Neuronal stem cell (in vitro differentiated cells): ENCODE measurements at regions not wholly inside any gene's neighbourhood (a gene's known extent, or its start where the extent isn't known, plus 50 kb on each side); places are given as distances from the start of the nearest gene placed in this dataset.

ENCODE experiments used
- DNase-seq: peaks from one replicate; pipeline ENCODE4 v3.0.0-alpha.2; 2013; ENCODE audit warnings: low spot score
- H2AFZ ChIP-seq: one replicate; pipeline ENCODE4 v1.6.1; 2013; ENCODE audit warnings: mild to moderate bottlenecking, low read length, inconsistent platforms
- H2AK5ac ChIP-seq: 2 replicates; pipeline ENCODE4 v1.6.1; 2013; ENCODE audit warnings: low read depth, mild to moderate bottlenecking, inconsistent platforms, low read length, moderate library complexity, mixed read lengths
- H2BK120ac ChIP-seq: 2 replicates; pipeline ENCODE4 v1.6.1; 2013; ENCODE audit warnings: low read depth, mild to moderate bottlenecking, inconsistent platforms, low read length, moderate library complexity, mixed read lengths
- H2BK12ac ChIP-seq: one replicate; pipeline ENCODE4 v1.6.1; 2013; ENCODE audit warnings: low read length, inconsistent platforms
- H2BK15ac ChIP-seq: 2 replicates; pipeline ENCODE4 v1.6.1; 2013; ENCODE audit warnings: mild to moderate bottlenecking, low read length, inconsistent platforms, mixed read lengths
- H2BK5ac ChIP-seq: one replicate; pipeline ENCODE4 v1.6.1; 2013; ENCODE audit warnings: inconsistent platforms, mild to moderate bottlenecking, low read length, moderate library complexity
- H3K14ac ChIP-seq: one replicate; pipeline ENCODE4 v1.6.1; 2013; ENCODE audit warnings: low read length, inconsistent platforms
- H3K18ac ChIP-seq: 2 replicates; pipeline ENCODE4 v1.6.1; 2013; ENCODE audit warnings: low read length, inconsistent platforms
- H3K23ac ChIP-seq: 2 replicates; pipeline ENCODE4 v1.6.1; 2013; ENCODE audit warnings: low read depth, mild to moderate bottlenecking, mixed read lengths, low read length, inconsistent platforms; ENCODE audit not compliant: poor library complexity
- H3K27ac ChIP-seq: replicated peaks from 3 replicates; pipeline ENCODE4 v1.5.1; 2013; ENCODE audit warnings: low read length, inconsistent platforms
- H3K27me3 ChIP-seq, 3 experiments: 2 replicates each; pipeline ENCODE4 v1.6.1; 2013; ENCODE audit warnings: low read length in 3 of 3, mild to moderate bottlenecking in 2 of 3, inconsistent platforms in 1 of 3, low read depth in 1 of 3, mixed read lengths in 1 of 3, moderate library complexity in 1 of 3; ENCODE audit not compliant: control insufficient read depth in 3 of 3, insufficient read depth in 3 of 3
- H3K36me3 ChIP-seq, 2 donors: replicated peaks in 1 of 2; 2 replicates each; pipeline ENCODE4 v1.6.1; 2013; ENCODE audit warnings: low read length in 2 of 2; ENCODE audit not compliant: control insufficient read depth in 2 of 2, insufficient read depth in 2 of 2
- H3K4ac ChIP-seq: 2 replicates; pipeline ENCODE4 v1.6.1; 2013; ENCODE audit warnings: inconsistent platforms, mild to moderate bottlenecking, low read length, moderate library complexity
- H3K4me1 ChIP-seq, 2 donors: 1 replicate in 1 of 2; 2 replicates in 1 of 2; pipeline ENCODE4 v1.6.1; 2013; ENCODE audit warnings: low read length in 2 of 2, low read depth in 1 of 2; ENCODE audit not compliant: control insufficient read depth in 2 of 2, insufficient read depth in 1 of 2
- H3K4me2 ChIP-seq: one replicate; pipeline ENCODE4 v1.6.1; 2013; ENCODE audit warnings: mild to moderate bottlenecking, low read length, inconsistent platforms; ENCODE audit not compliant: insufficient read depth, poor library complexity, severe bottlenecking
- H3K4me3 ChIP-seq, 2 donors: 2 replicates each; pipeline ENCODE4 v1.5.1; 2013; ENCODE audit warnings: low read length in 2 of 2, mild to moderate bottlenecking in 2 of 2, inconsistent platforms in 1 of 2, moderate library complexity in 1 of 2
- H3K79me1 ChIP-seq: one replicate; pipeline ENCODE4 v1.6.1; 2013; ENCODE audit warnings: low read depth, mild to moderate bottlenecking, inconsistent platforms, low read length, moderate library complexity
- H3K9ac ChIP-seq: one replicate; pipeline ENCODE4 v1.6.1; 2013; ENCODE audit warnings: mild to moderate bottlenecking, low read depth, low read length, inconsistent platforms; ENCODE audit not compliant: poor library complexity
- H3K9me3 ChIP-seq, 2 donors: replicated peaks in 1 of 2; 2 replicates each; pipeline versions ENCODE3 to v1.6.1; 2013; ENCODE audit warnings: low read length in 2 of 2, mild to moderate bottlenecking in 2 of 2, inconsistent platforms in 1 of 2, low read depth in 1 of 2, mixed read lengths in 1 of 2, moderate library complexity in 1 of 2; ENCODE audit not compliant: control insufficient read depth in 2 of 2, insufficient read depth in 1 of 2
- H4K8ac ChIP-seq: one replicate; pipeline ENCODE4 v1.6.1; 2013; ENCODE audit warnings: low read depth, mild to moderate bottlenecking, inconsistent platforms, low read length, moderate library complexity
- H4K91ac ChIP-seq: one replicate; pipeline ENCODE4 v1.6.1; 2013; ENCODE audit warnings: low read length, low read depth, mild to moderate bottlenecking, inconsistent platforms; ENCODE audit not compliant: poor library complexity
- WGBS, 2 donors: extraction: QIAGEN DNeasy Blood & Tissue Kit; methylation state at CpG; one replicate each; pipeline ENCODE4 v1.1.7; 2013; ENCODE audit warnings: missing lambda C conversion rate in 2 of 2, mixed read lengths in 1 of 2; ENCODE audit not compliant: insufficient read length in 2 of 2, insufficient replicate concordance in 1 of 2; ENCODE audit errors: extremely low coverage in 2 of 2; 5-methylcytosine and 5-hydroxymethylcytosine counted together

- Histone ChIP-seq H2BK12ac (no peak overlapping the region), H4K91ac (no peak overlapping the region), H3K18ac (no peak overlapping the region), H3K27ac (no peak overlapping the region), H4K8ac (no peak overlapping the region), H3K36me3 (no peaks in the 10 kb centered on the region), H3K4ac (no peak overlapping the region), H3K4me1 (no peaks in the 10 kb centered on the region), H2BK15ac (no peak overlapping the region), H2AK5ac (no peak overlapping the region), H3K9me3 (peaks cover 0 to 2% of the 10 kb centered on the region in 2 donors), H2BK120ac (no peak overlapping the region), H3K4me2 (no peak overlapping the region), H3K79me1 (no peaks in the 10 kb centered on the region), H2BK5ac (no peak overlapping the region), H3K27me3 (no peaks in the 10 kb centered on the region), H3K23ac (no peak overlapping the region), H3K9ac (no peak overlapping the region), H3K4me3 (no peak overlapping the region), H2AFZ (no peak overlapping the region), H3K14ac (no peak overlapping the region)
- no peak for DNase-seq
Measured at GRCh38 chr1:195761104-195761503, 847.1 kb downstream of the KCNT2 start.

- no peak overlapping the region for H3K9ac ChIP-seq
- no peak overlapping the region for H2BK120ac ChIP-seq
- no peak overlapping the region for H3K4me3 ChIP-seq
- no peak overlapping the region for H4K91ac ChIP-seq
- H3K23ac ChIP-seq, result no peak overlapping the region
- no peaks in the 10 kb centered on the region for H3K27me3 ChIP-seq
- no peak overlapping the region for H2BK15ac ChIP-seq
- H3K9me3 ChIP-seq, result no peaks in the 10 kb centered on the region
- H3K36me3 ChIP-seq, result no peaks in the 10 kb centered on the region
- H3K79me1 ChIP-seq, result no peaks in the 10 kb centered on the region
- H2AFZ ChIP-seq, result no peak overlapping the region
- H4K8ac ChIP-seq, result no peak overlapping the region
- no peak overlapping the region for H2BK12ac ChIP-seq
- no peak overlapping the region for H3K4me2 ChIP-seq
- no peak overlapping the region for H3K4ac ChIP-seq
- DNase-seq, result no peak
- no peak overlapping the region for H3K27ac ChIP-seq
- no peaks in the 10 kb centered on the region for H3K4me1 ChIP-seq
- no peak overlapping the region for H3K14ac ChIP-seq
- no peak overlapping the region for H2AK5ac ChIP-seq
- H3K18ac ChIP-seq, result no peak overlapping the region
- no peak overlapping the region for H2BK5ac ChIP-seq
Measured at GRCh38 chr1:195756109-195756508, 852.1 kb downstream of the KCNT2 start.

- WGBS, 2 donors, result no CpG with 5 or more reads among the region's 1 CpG
- H3K4me1 ChIP-seq, result no peaks in the 10 kb centered on the region
- H3K18ac ChIP-seq, result no peak overlapping the region
- H2AK5ac ChIP-seq, result no peak overlapping the region
- no peaks in the 10 kb centered on the region for H3K9me3 ChIP-seq
- no peaks in the 10 kb centered on the region for H3K27me3 ChIP-seq
- H3K23ac ChIP-seq, result no peak overlapping the region
- no peak overlapping the region for H3K4me2 ChIP-seq
- H4K91ac ChIP-seq, result no peak overlapping the region
- no peak overlapping the region for H3K9ac ChIP-seq
- no peak overlapping the region for H2BK120ac ChIP-seq
- no peak overlapping the region for H2AFZ ChIP-seq
- no peak overlapping the region for H2BK15ac ChIP-seq
- H3K36me3 ChIP-seq, result no peaks in the 10 kb centered on the region
- H3K14ac ChIP-seq, result no peak overlapping the region
- H3K4ac ChIP-seq, result no peak overlapping the region
- H3K27ac ChIP-seq, result no peak overlapping the region
- no peaks in the 10 kb centered on the region for H3K79me1 ChIP-seq
- H2BK5ac ChIP-seq, result no peak overlapping the region
- no peak overlapping the region for H2BK12ac ChIP-seq
- H4K8ac ChIP-seq, result no peak overlapping the region
- no peak for DNase-seq
- no peak overlapping the region for H3K4me3 ChIP-seq
Measured at GRCh38 chr1:195754874-195755273, 853.4 kb downstream of the KCNT2 start.

GRCh38 chr1:195754303-195754702 is 853.9 kb downstream of the KCNT2 start:
- Histone ChIP-seq H3K4me3 (no peak overlapping the region), H3K4me2 (no peak overlapping the region), H3K18ac (no peak overlapping the region), H3K27ac (no peak overlapping the region), H2BK5ac (no peak overlapping the region), H3K9ac (no peak overlapping the region), H3K4me1 (no peaks in the 10 kb centered on the region), H2AFZ (no peak overlapping the region), H3K27me3 (no peaks in the 10 kb centered on the region), H3K36me3 (no peaks in the 10 kb centered on the region), H3K9me3 (no peaks in the 10 kb centered on the region), H3K4ac (no peak overlapping the region), H4K8ac (no peak overlapping the region), H2BK12ac (no peak overlapping the region), H4K91ac (no peak overlapping the region), H3K79me1 (no peaks in the 10 kb centered on the region), H3K23ac (no peak overlapping the region), H2BK120ac (no peak overlapping the region), H2BK15ac (no peak overlapping the region), H2AK5ac (no peak overlapping the region), H3K14ac (no peak overlapping the region)
- DNase-seq, result no peak
- WGBS, 2 donors, result no CpG with 5 or more reads among the region's 4 CpGs
